Smooth muscle cell of the brain vasculature (primary cell): ENCODE measurements at regions not wholly inside any gene's neighbourhood (a gene's known extent, or its start where the extent isn't known, plus 50 kb on each side); places are given as distances from the start of the nearest gene placed in this dataset.

Experiments
- DNase-seq: peaks from one replicate; pipeline ENCODE4 v3.0.0-alpha.2; 2012; ENCODE audit warnings: low read depth, low spot score

- DNase-seq: no peak
These were observed 202.3 kb upstream of the LMNTD1 start for GRCh38 chr12:25755136-25755970.

GRCh38 chr12:25755971-25756260 lies 202.6 kb upstream of the RASSF8 start:
- no peak for DNase-seq

GRCh38 chr12:25757037-25757665 lies 201.3 kb upstream of the RASSF8 start:
- DNase-seq: no peak

- no peak for DNase-seq
These were observed 198.7 kb upstream of the RASSF8 start for GRCh38 chr12:25759752-25760151.

GRCh38 chr12:25761356-25761755 lies 197.1 kb upstream of the RASSF8 start:
- DNase-seq: no peak

- no peak for DNase-seq
These were observed 194.1 kb upstream of the RASSF8 start for GRCh38 chr12:25764409-25764808.

- DNase-seq: no peak
These were observed 193.6 kb upstream of the RASSF8 start for GRCh38 chr12:25764892-25765291.

GRCh38 chr12:25767606-25768005 lies 190.9 kb upstream of the RASSF8 start:
- no peak for DNase-seq

- no peak for DNase-seq
These were observed 190.3 kb upstream of the RASSF8 start for GRCh38 chr12:25768151-25768550.

GRCh38 chr12:25769082-25769945 lies 189.2 kb upstream of the RASSF8 start:
- DNase-seq: peak; percentile 12

- DNase-seq: no peak
These were observed 187.4 kb upstream of the RASSF8 start for GRCh38 chr12:25771041-25771440.

- no peak for DNase-seq
These were observed 187.0 kb upstream of the RASSF8 start for GRCh38 chr12:25771476-25771875.

- no peak for DNase-seq
These were observed 182.5 kb upstream of the RASSF8 start for GRCh38 chr12:25775968-25776367.

- no peak for DNase-seq
These were observed 177.7 kb upstream of the RASSF8 start for GRCh38 chr12:25780771-25781170.

GRCh38 chr12:25781232-25781631 lies 177.2 kb upstream of the RASSF8 start:
- no peak for DNase-seq

- no peak for DNase-seq
These were observed 174.9 kb upstream of the RASSF8 start for GRCh38 chr12:25783566-25783965.

GRCh38 chr12:25784669-25785068 lies 173.8 kb upstream of the RASSF8 start:
- no peak for DNase-seq

GRCh38 chr12:25785134-25785533 lies 173.3 kb upstream of the RASSF8 start:
- DNase-seq: no peak

GRCh38 chr12:25787701-25788100 lies 170.8 kb upstream of the RASSF8 start:
- DNase-seq: no peak

- DNase-seq: no peak
These were observed 169.6 kb upstream of the RASSF8 start for GRCh38 chr12:25788707-25789442.

- DNase-seq: no peak
These were observed 168.9 kb upstream of the RASSF8 start for GRCh38 chr12:25789541-25789944.

GRCh38 chr12:25792031-25792430 lies 166.5 kb upstream of the RASSF8 start:
- no peak for DNase-seq
